RWPE1 (cell line): ENCODE measurements at regions not wholly inside any gene's neighbourhood (a gene's known extent, or its start where the extent isn't known, plus 50 kb on each side); places are given as distances from the start of the nearest gene placed in this dataset.

Experiments
- CTCF ChIA-PET: fragments of 350-600 bp; sonication (Branson Sonifier 250); formaldehyde crosslinking; extraction: SDS; loops from one replicate; lab custom pipeline; 2021; lab: Yijun Ruan, JAX
- POLR2A ChIA-PET: fragments of 400-600 bp; formaldehyde crosslinking; extraction: SDS; loops from one replicate; lab custom pipeline; 2020; ENCODE audit warnings: antibody characterized with exemption; ENCODE audit not compliant: low non-redundant PET; lab: Yijun Ruan, JAX
- DNase-seq: peaks from one replicate; pipeline ENCODE4 v3.0.0; 2012; ENCODE audit warnings: low spot score
- H3K27ac ChIP-seq: fragments of 450-650 bp; 2 replicates; pipeline ENCODE4 v1.5.1; 2017
- TF ChIP-seq, protein P1 (sequence below): fragments of 450-650 bp; conservative IDR thresholded peaks from 2 replicates; pipeline ENCODE4 v1.5.1; 2017; ENCODE audit warnings: low read depth, mild to moderate bottlenecking

DNA sequence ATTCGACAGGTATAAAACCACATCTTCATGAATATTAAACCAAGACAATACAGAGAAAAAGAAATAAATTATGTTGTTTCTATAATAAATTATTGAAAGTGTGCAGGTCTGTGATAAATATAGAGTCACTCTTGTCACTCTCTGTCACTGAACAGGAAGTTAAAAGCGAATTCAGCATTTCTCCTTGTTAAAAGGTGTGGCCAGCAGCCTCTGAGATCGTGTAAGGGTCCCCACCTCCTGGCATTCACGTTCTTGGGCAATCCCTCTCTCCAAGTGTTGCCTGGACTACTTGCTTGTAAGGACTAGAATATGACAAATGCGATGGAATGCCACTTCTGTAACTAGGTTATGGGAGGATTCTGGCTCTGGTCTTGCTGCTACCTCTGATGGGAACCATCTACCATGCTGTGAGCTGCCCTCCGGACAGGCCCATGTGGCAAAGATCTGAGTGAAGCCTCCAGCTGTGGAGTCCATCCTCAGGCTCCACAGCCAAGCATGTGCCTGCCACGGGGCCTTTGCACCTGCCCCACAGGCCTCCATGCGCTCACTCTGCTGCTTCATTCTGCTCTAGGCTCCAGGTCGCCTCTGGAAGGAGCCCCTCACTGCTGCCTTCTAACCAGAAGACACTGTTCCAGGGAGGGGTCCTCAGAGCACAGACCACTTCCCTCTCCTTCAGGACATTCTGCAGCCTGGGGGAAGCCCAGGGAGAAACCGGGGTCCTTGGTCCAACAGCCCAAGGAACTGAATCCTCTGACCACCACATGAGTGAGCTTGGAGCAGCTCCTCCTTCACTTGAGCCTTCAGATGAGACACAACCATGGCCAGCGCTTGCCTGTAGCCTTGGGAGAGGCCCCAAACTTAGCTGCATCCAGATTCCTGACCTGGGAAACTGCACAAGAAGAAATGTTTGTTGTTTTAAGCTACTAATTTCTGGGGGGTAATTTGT is 202.9 kb upstream of the HDAC4 start:
- CTCF ChIA-PET: no interaction called here
- no peak overlapping the region for H3K27ac ChIP-seq
- DNase-seq: no peak
- POLR2A ChIA-PET: no interaction called here
- TF ChIP-seq, protein P1, sequence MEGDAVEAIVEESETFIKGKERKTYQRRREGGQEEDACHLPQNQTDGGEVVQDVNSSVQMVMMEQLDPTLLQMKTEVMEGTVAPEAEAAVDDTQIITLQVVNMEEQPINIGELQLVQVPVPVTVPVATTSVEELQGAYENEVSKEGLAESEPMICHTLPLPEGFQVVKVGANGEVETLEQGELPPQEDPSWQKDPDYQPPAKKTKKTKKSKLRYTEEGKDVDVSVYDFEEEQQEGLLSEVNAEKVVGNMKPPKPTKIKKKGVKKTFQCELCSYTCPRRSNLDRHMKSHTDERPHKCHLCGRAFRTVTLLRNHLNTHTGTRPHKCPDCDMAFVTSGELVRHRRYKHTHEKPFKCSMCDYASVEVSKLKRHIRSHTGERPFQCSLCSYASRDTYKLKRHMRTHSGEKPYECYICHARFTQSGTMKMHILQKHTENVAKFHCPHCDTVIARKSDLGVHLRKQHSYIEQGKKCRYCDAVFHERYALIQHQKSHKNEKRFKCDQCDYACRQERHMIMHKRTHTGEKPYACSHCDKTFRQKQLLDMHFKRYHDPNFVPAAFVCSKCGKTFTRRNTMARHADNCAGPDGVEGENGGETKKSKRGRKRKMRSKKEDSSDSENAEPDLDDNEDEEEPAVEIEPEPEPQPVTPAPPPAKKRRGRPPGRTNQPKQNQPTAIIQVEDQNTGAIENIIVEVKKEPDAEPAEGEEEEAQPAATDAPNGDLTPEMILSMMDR: no peak

DNA sequence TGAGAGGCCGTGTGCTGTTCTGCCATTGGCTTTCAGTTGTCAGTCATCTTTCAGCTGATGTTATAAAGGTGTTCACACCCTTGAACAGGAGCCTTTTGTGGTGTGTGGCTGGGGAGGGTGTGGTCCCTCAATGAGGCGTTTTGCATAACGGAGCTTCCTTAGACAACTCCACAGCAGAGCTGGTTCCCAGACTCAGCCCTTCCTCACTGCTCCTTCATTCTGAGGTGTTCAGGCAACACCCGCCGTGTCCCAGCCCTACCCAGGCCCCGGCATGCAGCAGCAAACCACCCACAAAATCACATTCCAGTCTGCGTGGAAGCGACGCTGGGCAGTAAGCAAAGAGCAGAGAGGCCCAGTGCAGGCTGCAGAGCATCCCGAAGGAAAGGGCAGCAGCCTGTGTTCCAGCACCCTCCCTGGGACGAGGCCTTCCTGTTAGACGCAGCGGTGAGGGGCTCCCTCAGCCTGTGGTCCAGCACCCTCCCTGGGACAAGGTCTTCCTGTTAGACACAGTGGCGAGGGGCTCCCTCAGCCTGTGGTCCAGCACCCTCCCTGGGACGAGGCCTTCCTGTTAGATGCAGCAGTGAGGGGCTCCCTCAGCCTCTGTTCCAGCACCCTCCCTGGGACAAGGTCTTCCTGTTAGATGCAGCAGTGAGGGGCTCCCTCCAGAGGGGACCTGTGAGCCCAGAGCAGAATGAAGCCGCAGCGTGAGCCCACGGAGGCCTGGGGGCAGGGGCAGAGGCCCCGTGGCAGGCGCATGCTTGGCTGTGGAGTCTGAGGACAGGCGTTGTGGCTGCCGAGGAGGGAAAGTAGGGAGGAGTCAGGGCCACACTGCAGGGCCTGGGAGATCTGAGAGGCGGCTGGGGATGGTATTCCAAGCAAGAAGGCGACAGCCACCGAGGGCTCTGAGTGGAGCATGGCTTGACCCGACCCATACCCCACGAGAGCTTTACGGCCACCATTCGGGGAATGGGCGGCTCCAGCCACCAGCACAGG is 201.8 kb upstream of the HDAC4 start:
- no peak overlapping the region for H3K27ac ChIP-seq
- TF ChIP-seq, protein P1: no peak
- POLR2A ChIA-PET: no interaction called here
- CTCF ChIA-PET: no interaction called here
- DNase-seq: no peak

DNA sequence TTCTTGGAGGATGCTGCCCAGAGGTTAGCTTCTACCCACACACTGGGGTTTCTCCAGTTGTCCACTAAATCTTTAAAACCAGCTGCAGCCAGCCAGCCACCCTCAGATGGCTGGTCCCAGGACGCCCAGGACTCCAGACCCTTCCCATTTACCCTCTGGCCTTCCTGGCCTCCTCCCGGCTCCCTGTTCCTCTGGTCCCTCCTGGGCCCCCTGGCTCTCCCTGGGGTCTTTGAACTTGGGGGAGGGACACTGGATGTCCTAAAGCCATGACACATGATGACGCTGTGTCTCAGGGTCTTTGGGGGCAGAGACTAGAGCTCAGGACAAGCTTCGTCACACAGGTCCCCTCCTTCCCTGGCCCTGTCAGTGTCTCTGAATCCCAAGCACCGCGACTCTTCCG is 201.1 kb upstream of the HDAC4 start:
- ChIA-PET POLR2A (no interaction called here), CTCF (no interaction called here)
- DNase-seq: no peak
- TF ChIP-seq, protein P1: no peak
- H3K27ac ChIP-seq: no peak overlapping the region

DNA sequence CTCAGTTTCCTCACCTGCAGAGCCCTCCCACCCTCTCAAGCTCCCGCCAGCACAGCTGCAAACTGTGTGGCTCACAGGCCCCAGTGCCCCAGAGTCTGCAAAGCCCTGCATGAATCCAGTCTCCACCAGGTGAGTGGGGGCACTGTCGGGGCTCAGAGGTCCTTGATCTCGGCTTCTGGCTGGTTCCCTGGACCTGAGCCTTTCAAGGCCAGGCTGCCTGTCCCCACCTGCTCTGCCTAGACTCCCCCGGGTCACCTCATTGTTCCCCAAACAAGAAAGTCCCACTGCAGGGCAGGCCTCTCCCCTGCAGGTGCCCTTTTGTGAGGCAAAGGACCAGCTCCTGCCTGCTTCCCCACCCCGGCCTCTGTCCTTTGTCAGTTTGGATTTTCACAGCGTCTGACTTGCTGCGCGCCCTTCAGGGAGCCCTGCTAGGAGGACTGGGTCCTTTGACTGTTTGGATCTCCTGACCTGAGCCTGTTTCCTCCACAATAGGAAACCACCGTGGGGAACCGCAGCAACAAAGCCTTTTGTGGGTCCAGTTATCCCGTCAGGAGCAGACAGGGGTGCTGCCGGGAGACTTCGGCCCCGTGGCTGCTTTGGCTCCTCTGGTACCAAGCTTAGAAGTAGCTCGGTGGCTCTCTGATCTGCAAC is 200.5 kb upstream of the HDAC4 start:
- no peak overlapping the region for H3K27ac ChIP-seq
- no peak for DNase-seq
- ChIA-PET CTCF (no interaction called here), POLR2A (no interaction called here)
- TF ChIP-seq, protein P1: no peak

DNA sequence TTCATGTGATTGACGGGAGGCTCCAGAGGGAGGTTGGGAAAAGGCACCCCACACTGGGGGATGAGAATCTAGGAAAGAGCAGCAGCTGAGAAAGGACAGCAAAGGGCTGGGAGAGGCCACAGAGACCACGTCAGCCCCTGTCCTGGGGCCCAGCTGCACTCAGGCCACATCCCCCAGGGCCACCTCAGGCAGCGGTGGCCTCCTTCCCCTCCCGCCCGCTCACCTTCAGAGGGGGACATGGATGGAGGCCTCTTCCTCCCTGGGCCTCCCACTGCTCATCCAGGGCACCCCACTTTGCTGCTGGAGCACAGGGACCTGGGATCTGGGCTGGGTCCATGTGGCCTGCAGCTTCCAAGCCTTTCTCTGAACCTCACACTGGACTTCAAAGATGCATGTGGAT is 199.8 kb upstream of the HDAC4 start:
- ChIA-PET POLR2A (no interaction called here), CTCF (no interaction called here)
- TF ChIP-seq, protein P1: no peak
- DNase-seq: no peak
- no peak overlapping the region for H3K27ac ChIP-seq
